ENCODE measurements at regions not wholly inside any gene's neighbourhood (a gene's known extent, or its start where the extent isn't known, plus 50 kb on each side); places are given as distances from the start of the nearest gene placed in this dataset.
"Not testable (repeated sequence)": the region's sequence is repeated elsewhere in the genome, so short reads cannot be mapped to it uniquely, and the experiment has no call there.

DNA sequence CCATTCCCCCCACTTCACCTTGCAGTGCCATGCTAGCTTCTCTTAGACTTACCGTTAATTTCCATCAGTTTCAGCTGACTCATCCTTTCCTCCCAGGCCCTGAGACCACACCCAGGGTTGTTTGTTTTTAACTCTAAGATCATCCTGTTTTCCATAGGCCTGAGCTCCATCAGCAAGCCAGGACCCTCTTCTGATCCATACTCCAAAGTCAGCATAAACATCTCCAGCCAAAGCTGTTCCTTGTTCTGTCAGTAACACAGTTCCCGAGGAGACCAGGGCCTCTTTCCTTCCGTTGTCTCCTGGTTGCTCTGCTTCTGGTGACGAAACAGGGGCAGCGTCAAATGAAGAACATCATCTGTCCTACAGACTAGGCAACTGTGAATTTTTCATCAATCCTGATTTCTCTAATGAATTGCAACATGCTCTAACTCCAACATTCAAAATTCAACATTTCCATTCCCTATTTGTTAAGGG lies 83.8 kb upstream of the HNF1B start:
- DNase-seq = no peak

DNA sequence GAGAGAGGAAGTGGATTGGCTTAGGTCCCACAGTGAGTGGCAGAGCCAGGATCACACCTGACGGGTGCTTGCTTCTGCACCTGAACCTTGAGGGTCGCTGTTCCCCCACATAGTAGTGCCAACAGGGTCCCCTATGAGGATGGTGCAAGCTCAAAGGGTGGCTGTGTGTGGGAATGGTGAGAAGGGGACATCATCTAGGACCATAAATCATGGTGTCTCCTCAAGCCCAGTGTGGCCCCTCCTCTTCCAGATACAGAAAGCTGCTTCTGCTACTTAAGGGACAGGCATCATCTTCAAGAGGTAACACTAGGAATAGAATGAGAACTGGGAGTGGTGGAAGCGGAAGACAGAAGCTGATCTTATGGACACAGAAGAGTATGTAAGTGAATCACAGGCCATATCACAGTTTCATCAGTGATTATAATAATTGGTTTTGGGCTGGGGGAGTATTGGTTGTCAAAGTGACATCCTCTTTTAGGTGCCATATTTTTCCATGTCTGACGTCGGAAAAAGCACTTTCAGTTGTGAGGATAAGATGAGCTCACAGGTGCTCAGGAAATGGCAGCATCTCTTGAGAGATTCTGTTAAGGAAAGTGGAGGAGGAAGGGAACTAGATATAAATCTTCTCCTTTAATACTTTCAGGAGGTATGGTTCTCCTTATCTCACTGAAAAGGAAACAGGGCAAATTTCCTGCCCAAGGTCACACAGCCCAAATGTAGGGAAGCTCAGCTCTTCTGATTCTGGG lies 83.2 kb upstream of the HNF1B start:
- DNase-seq = no peak

DNA sequence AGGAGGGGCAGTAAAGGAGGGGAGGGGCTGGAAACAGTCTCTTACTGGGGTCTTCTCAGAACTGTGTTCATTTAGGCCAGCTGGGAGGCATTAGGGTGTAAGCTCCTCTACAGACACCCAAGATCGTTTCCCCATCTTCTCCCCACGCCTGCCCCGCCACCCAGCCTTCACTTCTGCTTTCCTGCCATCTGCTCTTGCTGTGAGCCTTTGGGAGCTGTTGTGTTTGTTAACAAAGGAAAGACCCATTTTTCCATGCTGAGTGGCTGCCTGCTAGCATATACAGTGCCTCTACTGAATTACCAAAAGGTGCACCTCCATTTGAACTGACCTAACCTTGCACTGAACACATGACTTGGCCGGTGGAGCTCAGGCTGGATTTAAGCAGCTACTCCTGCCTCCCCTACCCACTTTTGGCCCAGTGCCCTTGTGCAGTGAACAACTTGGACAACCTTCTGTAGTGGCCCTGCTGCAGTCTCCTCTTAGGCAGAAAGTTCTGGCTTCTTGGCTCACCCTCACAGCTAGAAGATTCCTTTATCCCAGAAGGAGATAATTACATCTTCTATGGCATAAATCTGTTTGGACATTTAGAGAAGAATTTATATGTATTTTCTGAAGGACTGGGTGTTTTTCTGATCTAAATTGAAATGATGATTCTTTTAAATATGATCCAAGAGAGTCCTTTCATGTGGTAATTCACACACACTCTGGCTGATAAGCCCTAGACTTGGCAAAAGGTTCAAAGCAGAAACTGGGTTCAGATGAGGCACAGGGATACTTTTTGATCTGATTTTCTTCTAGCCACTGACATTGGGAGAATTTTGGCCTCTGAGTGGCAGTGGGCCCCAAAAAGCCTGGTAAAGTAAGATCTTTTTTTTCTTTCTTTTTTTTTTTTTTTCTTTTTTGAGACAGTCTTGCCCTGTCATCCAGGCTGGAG lies 81.9 kb upstream of the HNF1B start:
- no peak for DNase-seq

DNA sequence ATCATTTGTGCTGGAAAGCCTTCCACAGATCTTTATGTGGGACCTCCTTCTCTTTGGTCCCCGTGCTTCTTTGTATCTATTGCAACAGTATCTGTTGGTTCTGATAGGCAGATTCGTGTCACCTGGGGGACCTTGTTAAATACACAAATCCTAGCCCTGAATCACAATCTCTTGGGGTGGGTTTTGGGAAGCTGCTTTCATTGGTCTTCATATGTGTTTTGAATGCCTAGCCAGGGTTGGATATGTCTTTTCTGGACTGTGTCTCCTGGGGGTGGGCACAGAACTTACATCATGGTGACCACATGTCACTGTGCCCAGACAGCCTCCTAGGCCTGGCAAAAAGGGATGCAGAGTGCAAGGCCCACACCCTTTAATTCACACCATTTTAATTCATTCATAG lies 81.0 kb upstream of the HNF1B start:
- no peak for DNase-seq

DNA sequence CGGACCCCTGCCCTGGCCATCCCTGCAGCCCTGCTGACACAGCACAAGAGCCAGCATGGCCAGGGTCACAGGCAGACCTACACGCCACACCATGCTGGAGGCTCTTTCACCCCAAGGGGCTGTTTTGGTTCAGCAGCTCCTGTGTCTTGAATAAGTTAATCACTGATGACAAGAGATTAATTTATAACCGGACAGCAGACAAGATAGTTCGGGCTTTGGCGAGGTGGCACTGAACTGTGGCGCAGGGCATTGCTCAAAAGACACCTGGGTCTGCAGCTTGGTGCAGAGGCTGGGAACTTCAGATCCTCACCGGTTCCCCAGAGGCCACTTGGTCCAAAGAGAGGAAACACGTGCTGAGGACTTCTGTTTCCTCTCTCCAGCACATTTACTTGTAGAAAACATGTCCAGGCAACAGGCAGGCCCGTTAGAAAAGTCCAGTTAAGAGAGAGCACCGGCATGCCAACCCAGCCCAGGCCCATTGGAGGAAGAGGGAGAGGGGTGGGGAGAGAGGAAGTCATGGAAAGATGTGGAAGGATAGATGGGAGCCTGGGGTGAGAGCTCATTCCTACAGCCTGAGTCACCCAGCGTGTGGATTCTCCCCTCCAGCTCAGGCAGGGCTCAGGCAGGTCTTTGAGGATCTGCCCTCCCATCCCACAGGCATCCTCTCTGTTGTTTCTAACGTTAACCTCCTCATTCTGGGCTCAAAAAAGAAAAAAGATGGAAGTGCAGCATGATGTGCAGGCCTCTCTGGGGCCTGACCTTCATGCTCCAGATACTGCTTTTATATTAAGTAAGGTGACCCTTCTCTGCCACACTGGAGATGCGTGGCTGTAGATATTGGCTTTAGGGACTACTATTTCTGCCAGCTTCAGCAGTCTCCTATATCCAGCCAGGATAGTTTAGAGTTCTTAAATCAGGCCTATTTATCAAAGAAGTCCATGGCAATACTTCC lies 80.0 kb upstream of the HNF1B start:
- DNase-seq = no peak

DNA sequence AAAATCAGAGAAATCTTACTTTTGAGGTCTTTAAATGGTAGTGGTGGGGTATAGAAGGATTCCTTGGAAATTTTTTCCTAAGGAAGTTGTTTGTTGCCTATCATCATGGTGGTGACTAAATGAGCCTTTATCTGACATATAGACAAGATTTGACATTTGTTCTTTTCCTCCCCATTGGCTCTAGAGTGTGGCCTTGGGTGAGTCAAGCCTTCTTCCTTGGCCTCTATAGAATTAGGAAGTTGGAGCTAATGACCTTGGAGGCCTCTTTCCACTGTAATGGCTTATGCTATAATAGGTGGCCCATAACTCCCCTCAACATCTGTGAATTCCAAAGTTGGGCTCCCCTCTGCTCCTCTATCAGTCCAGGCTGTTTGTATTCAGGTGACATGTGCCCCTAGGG lies 79.1 kb upstream of the HNF1B start:
- DNase-seq = no peak

DNA sequence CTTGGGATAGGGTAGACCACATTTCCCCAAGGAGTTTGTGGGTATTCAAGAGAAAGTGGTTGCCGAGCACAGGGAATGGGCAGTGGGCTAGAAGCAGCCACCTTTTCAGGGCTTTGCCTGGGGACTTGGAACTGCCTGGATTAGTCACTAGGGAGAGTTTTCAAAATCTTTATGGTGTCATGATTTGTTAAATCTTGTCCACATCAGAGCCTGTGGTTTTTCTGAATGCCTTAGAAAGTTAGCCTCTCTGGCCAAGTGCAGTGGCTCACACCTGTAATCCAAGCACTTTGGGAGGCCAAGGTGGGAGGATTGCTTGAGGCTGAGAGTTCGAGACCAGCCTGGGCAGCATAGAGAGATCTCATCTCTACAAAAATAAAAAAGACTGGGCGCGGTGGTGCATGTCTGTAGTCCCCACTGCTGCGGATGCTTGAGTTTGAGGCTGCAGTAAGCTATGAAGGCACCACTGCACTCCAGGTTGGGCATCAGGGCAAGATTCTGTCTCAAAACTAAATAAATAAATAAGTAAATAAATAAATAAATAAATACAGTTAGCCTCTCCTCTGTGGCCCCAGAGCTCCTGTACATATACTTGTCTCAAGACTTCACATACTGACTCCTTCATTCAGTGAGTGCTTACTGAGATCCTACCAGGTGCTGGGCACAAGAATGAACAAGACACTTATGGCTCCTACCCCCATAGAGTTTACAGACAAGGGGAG lies 76.3 kb upstream of the HNF1B start:
- DNase-seq = no peak

DNA sequence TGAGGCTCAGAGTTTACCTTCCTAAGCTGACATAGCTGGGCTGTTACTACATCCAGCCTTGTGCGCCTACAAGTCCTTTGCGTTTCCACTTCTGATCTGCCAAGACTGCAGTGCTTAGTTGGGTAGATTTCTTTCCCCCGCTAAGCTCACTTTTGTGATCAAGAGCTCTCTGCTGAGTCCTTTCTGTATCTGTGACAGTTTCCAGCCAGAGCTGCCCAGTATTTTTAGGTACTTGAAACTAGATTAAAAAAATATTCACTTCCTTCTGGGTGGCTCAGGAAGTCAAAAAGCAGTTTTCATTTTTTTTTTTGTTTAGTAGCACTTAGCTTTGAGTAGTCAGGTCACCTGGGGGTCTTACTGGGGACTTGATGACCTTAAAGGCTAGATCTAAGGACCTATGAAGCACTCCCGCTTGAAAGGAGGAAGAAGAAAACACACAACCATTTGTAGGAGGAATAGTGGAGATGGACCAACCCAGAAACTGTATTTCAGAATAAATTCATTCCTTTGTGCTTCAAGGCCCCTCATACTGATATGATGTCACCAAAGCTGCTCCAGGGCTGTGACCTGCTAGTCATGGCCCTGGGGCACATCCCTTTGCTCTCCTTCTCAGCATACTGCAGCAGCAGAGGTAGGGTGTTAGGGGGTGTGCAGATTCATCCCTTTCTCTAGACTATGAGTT lies 75.6 kb upstream of the HNF1B start:
- DNase-seq = no peak

DNA sequence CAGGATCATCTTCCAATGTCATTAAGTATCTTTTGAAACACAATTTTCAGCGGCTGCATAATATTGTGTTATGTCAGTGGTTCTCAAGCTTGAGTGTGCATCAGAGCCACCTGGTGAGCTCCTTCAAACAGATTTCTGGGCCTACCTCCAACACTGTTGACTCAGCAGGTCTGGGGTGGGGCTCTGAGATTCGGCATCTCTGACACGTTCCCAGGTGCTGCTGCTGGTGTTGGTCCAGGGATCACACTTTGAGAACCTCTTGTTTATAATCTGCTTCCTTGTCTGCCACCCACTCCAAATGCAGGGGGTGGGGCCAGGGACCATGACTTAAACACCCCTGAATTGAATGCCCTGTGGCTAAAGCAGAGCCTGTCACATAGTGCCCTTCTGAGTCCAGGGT lies 73.8 kb upstream of the HNF1B start:
- no peak for DNase-seq

DNA sequence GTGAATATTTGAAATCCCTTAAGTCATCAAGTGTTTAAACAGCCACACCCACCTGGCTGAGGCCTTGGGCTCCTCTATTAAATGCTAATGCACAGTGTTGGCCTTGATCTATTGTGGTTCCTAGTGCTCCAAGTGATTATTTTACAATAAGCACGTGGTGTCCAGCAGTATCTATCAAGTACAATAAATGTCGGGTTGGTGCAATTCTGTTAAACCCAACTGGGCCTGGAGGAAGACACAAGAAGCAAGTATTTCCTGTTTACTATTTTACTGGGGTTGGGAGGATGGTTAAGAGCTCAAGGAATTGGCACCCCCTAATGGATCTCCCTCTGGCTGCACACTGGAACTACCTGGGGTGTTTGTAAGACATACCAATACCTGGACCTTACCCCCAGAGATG lies 72.1 kb upstream of the HNF1B start:
- DNase-seq = no peak

DNA sequence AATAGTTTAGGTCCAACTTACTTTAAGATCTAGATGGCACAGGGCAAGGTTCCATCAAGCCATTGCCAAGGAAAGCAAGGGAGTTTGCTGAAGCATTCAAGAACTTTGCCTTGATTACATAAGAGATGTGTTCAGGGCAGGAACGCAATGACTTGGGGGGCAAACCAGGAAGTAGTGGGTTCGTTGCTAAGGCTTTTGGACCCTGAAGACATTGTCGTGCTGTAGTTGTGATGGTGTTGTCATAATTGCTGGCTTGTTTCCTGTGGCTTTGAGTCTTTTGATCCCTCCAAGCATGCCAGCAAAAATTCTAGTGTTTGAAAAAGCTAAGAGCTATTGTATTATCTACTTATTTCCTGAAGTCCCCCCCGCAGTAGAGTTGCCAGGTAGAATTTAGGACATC lies 70.7 kb upstream of the HNF1B start:
- no peak for DNase-seq

DNA sequence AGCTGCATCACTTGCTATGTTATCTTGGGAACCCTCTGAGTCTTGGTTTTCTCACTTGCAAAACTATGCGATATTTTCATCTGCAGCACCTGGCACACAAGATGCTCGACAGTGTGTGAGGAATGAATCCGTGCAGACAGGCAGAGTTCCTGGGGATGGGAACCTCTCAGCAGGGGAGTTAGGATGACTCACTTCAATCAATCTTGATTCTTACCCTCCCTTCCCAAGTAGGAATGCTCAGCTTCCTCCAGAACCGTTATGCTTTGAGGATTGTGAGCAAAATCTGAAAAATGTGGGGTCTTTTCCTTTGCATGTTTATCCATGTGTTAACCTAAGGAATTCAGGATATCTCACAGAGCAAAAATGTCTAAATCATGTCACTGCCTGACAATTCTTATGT lies 68.9 kb upstream of the HNF1B start:
- DNase-seq = no peak

DNA sequence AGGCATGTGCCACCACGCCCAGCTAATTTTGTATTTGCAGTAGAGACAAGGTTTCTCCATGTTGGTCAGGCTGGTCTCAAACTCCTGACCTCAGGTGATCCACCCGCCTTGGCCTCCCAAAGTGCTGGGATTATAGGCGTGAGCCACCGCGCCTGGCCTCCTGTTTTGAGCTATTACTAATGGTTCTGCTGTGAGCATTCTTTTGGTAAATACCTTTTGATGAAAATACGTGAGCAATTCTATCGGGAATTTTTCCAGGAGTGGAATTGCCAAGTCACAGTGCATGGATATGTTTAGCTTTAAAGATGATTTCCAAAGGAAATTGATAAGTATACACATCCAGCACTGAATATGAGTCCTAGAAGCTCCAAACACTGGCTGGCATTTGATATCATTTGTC lies 64.0 kb upstream of the HNF1B start:
- DNase-seq = not testable (repeated sequence)

DNA sequence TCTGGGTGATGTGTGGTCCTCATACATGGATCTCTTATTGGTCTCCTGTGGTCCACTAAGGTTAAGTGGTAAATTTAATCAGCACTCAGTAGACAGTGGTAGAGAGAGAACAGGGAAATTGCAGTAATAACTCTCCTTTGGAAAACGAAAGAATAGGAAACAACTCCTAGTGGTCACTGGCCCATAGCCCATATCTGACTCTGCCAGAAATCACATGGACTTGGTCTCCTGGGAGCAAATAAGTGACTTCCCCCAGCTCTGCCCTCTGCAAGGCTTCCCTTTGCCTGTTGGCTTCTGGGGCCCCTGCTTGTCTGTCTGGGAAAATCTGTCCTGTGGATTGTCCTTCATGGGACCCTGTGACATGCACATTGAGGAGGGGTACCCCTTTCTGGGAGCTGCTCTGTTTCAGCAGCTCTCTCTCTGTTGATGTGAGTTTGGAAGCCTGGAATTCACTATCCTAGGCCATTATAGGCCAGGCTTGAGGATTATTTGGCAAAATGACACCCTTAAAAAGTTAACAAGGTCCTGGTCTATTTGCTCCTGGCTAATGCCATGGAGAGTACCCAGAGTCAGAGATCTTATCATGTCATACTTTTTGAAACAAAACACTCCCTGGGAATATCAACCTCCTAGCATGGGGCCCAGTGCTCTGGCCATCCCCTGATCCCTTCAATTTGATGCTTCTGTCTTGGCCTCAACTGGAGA lies 58.0 kb upstream of the HNF1B start:
- no peak for DNase-seq

DNA sequence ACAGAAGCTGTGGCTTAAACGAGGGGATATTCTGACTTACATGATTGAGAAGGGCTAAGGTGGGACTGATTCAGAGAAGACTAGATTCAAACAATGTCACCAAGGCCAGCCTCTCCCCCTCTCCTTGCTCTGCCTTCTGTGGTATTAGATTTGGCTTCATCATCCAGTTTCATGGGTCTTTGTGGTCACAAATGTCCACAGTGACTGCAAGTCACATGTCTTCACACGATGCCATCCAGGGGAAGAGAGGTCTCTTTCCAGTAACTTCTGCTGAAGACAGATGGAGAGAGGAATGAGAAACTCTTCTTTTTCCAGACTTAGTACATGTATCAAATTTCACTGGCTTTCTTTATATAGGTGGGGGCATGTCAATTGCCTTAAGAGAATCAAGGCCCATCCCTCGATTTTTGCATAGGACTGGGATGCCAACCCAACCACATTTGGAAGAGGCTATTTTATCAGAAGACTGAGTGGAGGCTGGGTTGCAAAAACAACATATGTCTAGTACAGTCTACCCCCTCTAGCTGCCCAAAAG lies 57.3 kb upstream of the HNF1B start:
- DNase-seq = no peak

DNA sequence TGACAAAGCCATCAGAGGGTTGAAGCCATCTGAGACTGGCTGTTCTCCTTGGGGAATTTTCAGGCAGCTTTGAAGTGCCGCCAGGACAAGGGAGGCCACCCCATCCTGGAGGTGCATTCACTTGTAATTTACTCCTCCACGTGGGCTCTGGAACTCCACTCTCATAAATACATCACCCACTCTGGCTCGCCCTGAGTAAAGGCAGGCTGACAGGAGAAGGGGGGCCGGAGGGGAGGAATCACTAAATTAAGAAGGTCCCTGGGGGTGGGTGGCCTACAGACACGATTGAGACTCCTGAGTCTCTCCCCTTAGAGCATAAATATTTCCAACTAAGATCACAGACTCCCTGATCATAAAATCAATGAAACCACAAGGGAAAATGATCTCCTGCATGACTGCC lies 56.3 kb upstream of the HNF1B start:
- DNase-seq = no peak

DNA sequence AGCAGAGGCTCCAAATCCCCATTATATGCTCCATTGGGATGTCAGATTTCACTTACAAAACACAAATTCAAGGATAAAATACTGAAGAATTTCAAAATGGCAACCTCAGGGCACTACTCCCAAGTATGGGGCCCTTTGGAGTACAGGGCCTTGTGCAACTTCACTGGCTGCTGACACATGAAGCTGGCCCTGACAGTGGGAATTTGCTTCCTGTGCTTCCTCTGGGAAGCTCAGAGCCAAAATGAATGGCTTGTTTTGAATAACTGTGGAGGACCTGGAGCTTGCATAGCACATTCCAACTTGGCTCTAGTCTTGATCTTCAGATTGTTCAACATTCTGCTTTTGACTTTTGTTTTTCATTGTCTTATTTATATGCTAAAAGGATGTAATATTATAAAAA lies 52.3 kb upstream of the HNF1B start:
- DNase-seq = no peak

DNA sequence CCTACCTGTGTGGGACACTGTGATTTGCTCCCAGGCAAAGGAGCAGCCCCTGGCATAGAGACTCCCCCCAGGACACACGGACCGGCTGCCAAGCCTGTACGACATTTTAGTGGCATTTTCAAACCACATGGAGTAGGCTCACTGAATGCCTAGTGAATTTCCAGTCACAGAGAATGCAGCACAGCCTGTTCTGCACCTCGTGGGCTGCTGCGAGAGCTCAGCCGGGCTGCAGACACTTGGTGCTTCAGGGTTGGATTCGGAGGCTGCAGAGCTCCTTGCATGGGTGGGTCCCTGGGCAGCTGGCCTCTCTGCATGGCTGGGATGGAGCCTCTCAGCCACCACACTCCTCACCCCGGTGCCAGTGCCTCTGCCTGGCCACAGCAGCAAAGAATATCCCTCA lies 51.2 kb upstream of the HNF1B start:
- DNase-seq = no peak
